Fibroblast of peridontal ligament (primary cell): ENCODE measurements at regions not wholly inside any gene's neighbourhood (a gene's known extent, or its start where the extent isn't known, plus 50 kb on each side); places are given as distances from the start of the nearest gene placed in this dataset.
"Not testable (repeated sequence)": the region's sequence is repeated elsewhere in the genome, so short reads cannot be mapped to it uniquely, and the experiment has no call there.

Experiments
- DNase-seq: peaks from one replicate; pipeline ENCODE4 v3.0.0-alpha.2; 2010; ENCODE audit errors: extremely low read depth

DNA sequence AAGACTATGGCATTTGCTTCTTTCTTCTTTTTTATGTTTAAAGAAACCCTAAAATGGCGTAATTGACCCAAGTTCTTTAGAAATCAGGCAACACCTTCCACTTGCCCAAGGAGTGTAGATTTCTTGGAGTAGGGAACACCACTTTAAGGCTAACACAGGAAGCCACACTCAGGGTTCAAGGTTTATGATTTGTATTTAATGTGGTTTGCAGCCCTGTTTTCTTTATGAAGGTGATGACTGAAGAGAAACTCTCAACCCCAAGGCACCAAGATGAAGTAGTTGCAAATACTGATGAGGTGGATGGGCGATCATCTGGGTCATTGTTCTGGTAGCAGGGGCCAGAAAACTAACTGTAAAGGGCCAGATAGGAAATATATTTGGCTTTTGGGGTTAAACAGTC, 101.1 kb downstream of the DLEU7 start:
- no peak for DNase-seq

DNA sequence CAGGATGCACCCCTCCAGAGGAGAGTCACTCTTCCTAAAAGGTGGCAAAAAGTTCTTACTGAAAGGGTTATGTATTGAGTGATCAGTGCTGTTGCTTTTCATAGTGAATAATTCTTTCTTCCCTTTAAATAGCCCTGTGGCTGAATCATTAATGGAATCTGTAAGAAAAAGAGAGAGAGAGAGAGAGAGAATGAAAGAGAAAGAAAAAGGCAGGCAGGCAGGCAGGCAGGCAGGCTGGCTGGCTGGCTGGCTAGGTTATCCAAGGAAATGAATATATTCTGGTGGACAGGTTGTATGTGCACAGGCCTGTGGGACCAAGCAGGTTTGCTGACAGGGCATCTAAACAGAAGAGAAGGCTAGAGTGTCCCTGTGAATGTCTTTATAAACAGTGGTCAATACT, 100.5 kb downstream of the DLEU7 start:
- DNase-seq = no peak

DNA sequence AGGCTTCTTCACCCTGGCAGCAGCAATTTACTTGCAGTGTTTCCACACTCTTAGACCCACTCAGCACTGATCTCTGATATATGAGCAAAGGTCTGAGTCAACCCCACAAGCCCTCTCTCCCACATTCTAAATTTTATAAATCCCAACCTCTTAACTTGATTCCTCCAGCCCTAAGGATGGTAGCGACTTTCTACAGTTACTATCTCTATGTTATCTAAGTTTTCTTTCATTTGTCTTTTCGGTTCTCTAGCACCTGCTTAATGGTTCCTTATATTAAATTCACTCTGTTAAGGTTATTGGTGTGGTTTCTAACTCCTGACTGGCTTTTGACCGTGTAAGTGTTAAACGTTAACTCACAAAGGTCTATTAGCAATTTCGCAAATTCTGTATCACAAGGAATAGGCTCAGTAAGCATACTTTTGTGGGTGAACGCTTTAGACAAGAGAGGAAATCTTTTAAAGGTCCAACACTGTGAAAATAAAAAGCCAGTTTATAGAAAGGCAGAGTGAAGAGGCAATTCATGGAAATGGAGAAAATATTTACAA, 99.3 kb downstream of the DLEU7 start:
- DNase-seq = no peak

DNA sequence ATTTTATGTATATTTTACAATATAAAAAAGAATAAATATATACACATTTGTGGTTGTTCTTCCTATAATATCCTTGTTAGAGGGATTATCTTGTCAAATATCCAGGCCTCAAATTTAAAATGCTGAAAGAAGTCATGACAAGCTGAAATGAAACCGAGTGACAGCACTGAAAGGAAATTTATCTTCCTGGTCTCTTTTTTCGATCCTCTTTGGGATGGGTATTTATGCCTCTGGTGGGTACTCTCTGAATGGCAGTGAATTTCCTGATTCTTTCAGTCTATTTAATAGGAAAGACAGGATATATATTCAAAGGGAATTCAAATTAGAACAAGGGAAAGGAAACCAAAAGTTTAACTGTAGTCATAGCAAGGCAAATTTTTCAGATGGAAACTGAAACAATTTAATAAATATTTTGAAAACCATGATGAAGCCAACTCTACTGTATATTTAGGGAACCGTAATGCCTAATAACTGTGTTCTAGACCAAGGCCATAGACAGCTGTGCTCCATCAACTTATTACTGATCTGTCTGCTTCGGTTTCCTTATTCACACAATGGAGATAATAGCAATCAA, 97.9 kb downstream of the DLEU7 start:
- no peak for DNase-seq

DNA sequence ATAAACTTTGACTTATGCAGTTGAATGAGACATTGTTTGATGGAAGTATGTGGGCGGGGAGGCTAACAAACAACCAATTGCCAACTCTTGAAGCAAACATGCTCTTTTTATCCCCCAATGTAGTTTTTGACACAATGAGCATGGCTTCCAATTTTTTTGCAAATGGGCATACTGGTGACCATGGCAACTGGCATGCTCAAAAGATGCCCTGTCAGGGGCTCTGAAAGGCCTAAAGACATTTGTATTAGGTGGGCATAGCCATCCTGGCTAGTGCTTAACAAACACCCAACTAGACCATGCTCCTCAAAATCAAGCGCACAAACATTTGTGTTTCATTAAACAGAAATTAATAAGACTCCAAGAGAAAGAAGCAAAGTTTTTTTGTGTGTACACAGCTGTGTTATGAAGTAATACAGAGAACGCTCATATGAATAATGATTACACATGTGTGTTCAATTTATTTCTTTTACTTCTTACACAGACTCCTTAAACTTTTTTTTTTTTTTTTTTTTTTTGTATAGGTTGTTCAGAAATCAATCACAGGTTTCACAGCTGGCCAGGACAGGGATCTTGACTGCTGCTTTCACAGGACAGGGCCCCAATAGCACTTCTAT, 95.6 kb downstream of the DLEU7 start:
- DNase-seq = no peak

DNA sequence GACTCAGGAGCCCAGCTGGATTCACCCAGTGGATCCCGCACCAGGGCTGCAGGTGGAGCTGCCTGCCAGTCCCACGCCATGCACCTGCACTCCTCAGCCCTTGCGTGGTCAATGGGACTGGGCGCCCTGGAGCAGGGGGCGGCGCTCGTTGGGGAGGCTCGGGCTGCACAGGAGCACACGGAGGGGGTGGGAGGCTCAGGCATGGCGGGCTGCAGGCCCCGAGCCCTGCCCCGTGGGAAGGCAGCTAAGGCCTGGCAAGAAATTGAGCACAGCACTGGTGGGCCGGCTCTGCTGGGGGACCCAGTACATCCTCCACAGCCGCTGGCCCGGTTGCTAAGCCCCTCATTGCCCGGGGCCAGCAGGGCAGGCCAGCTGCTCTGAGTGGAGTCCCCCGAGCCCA, 90.3 kb downstream of the DLEU7 start:
- not testable (repeated sequence) for DNase-seq

DNA sequence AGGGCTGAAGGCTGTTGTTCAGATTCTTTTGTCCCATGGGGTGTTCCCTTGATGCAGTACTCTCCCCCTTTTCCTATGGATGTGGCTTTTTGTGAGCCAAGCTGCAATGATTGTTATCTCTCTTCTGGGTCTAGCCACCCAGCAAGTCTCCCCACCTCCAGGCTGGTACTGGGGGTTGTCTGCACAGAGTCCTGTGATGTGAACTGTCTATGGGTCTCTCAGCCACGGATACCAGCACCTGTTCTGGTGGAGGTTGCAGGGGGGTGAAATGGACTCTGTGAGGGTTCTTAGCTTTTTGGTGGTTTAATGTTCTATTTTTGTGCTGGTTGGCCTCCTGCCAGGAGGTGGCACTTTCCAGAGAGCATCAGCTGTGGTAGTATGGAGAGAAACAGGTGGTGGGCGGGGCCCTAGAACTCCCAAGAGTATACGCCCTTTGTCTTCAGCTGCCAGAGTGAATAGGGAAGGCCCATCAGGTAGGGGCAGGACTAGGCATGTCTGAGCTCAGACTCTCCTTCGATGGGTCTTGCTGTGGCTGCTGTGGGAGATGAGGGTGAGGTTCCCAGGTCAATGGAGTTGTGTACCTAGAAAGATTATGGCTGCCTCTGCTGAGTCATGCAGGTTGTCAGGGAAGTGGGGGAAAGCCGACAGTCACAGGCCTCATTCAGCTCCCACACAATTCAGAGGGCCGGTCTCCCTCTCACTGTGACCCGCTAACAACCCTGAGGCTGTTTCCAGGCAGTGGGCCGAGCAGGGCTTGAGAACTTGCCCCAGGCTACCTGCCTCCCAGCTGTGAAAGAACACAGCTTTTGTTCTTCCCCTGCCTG, 87.4 kb downstream of the DLEU7 start:
- not testable (repeated sequence) for DNase-seq

DNA sequence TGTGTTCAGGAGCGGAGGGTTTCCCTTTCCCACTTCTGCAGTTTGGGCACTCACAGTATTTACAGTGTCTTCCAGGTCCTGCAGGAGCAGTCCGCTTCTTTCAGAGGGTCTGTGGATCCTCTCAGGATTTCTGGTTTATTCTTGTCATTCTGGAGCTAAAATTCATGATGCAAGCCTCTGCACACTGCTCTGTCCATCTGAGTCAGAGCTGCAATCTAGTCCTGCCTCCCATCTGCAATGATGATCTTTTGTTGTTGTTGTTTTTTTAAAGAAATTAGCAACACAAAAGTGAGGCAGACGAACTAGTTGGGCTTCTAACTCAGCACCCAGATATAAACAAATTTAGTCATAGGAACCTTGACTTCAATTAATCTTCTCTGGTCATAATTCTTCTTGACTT, 86.5 kb downstream of the DLEU7 start:
- DNase-seq = peak; percentile 13

DNA sequence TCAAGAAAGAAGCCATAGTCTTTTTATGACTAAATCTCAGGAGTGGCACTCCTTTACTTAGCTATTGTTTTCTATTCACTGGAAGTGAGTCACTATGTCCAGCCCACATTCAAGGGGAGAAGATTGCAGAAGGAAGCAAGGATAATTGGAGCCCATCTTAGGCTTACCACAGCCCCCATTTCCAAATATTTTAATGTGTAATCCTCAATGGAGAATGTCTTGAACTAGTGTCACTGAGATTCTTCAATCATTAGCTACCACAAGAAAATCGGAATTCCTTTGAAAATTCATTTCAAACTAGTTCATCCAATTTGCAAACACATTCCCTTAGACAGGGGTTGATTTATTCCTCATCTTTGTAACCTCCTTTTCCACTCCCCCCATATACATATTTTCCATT, 84.7 kb downstream of the DLEU7 start:
- no peak for DNase-seq

DNA sequence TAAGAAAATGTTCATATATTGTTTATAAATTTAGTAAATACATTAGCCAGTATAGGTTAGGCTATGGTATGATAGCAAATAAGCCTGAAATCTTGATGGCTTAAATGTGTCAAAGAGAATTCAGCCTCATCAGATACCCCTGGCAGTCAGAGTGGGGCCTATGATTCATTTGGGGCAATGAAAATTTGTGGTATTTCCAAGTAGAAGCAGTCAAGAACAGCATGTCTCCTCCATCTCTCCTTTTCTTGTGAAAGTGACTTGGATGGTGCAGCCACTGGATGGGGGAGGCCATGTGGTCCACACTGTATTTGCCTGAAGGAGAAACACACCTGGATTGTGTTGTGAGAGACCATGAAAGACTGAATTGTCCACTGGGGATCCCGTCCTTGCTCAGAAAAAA, 82.7 kb downstream of the DLEU7 start:
- peak; percentile 41 for DNase-seq

DNA sequence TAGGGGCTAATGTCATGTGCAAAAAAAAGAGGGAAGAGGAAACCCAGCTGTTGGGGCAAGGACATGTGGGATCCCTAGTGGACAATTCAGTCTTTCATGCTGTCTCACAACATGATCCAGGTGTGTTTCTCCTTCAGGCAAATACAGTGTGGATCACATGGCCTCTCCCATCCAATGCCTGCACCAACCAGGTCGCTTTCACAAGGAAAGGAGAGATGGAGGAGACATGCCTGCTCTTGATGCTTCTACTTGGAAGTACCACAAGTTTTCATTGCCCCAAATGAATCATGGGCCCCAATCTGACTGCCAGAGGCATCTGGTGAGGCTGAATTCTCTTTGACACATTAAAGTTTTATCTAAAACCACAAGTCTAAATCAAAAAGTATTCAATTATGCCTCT, 82.1 kb downstream of the DLEU7 start:
- no peak for DNase-seq

DNA sequence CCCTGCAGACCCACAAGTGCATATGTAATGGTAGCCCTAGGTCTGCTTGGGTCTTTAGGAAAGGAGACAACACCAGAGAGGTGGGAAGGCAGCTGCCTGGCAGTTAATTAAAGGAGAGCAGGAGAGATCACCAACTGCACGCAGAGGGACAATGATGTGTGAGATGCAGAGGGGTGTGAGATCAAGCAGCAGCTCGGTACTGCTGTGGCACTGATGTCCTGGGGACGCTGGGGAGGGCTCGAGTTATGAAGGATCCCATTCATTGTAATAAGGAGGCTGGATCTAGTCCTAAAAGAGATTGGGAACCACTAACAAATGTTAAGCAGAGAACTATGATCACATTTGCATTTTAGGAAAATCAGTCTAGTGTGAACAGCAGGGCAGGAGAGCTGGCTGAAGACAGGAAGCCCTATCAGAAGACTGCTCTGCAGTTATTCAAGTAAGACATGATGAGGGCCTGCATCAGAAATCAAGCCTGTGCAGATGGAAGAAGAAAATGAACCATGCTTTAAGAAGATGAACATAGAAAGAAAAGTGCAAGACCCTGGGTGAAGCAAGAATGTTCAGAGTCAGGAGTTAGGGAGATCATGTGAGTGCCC, 80.4 kb downstream of the DLEU7 start:
- DNase-seq = no peak

DNA sequence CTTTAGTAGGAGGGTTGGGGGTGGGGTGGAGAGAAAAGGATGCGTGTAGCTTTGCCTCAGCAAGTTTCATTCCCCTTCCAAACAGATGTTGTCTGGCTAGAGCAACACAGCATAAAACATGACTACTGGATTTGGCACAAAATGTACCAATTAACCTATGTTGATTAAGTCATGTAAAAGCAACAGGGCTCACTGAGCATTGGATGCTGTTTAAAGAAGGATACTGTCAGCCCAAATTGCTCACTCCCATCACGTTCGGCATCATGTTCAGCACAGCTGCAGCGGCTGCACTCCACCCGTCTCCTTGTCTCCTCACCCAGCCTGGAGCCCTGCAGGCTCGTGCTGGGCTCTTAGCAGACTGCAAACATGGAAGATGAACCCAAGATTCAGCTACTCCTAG, 77.5 kb downstream of the DLEU7 start:
- DNase-seq = peak; percentile 21

DNA sequence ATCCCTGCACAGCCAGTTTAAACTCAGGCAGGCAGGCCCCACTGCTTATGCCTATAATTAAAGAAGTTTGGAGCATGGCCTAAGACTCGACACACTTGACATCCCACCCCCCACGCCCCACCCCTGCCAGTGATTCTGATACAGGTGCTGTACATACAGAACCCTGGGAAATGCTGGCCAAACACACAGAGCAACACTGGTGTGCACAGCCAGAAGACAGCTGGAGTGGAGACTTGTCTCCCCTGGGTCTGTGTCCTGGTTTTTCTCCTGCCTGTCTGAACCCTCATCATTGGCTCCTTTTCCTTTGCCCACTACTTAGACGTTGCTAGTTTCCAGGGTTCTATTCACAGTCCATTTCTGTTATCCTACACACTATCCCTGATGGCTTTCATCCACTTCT, 76.8 kb downstream of the DLEU7 start:
- no peak for DNase-seq

DNA sequence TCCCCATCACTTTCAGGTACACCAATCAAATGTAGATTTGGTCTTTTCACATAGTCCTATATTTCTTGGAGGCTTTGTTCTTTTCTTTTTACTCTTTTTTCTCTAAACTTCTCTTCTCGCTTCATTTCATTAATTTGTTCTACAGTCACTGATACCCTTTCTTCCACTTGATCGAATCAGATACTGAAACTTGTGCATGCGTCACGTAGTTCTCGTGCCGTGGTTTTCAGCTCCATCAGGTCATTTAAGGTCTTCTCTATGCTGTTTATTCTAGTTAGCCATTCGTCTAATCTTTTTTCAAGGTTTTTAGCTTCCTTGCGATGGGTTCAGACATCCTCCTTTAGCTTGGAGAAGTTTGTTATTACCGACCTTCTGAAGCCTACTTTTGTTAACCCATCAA, 70.6 kb downstream of the DLEU7 start:
- DNase-seq = not testable (repeated sequence)
